Liver (tissue), 8 donors: ENCODE measurements at regions not wholly inside any gene's neighbourhood (a gene's known extent, or its start where the extent isn't known, plus 50 kb on each side); places are given as distances from the start of the nearest gene placed in this dataset.

Source experiments
- DNase-seq: peaks from one replicate; pipeline ENCODE4 v3.0.0-alpha.2; 2017; ENCODE audit warnings: low spot score
- H3K27ac ChIP-seq, 2 donors: one replicate each; pipeline ENCODE4 v1.7.0; 2013; ENCODE audit warnings: inconsistent platforms in 2 of 2, low read length in 2 of 2, control low read depth in 1 of 2, low read depth in 1 of 2, mild to moderate bottlenecking in 1 of 2
- H3K27me3 ChIP-seq, 4 donors: one replicate each; pipeline versions ENCODE4 v1.6.1 to v1.7.0; 2013; ENCODE audit warnings: low read length in 3 of 4, inconsistent platforms in 1 of 4, mild to moderate bottlenecking in 1 of 4, moderate library complexity in 1 of 4; ENCODE audit not compliant: control insufficient read depth in 4 of 4, insufficient read depth in 4 of 4
- H3K36me3 ChIP-seq, 4 donors: one replicate each; pipeline versions ENCODE4 v1.6.1 to v1.7.0; 2013; ENCODE audit warnings: low read length in 3 of 4, mild to moderate bottlenecking in 3 of 4, low read depth in 1 of 4, moderate library complexity in 1 of 4; ENCODE audit not compliant: control insufficient read depth in 4 of 4, insufficient read depth in 3 of 4
- H3K4me1 ChIP-seq, 4 donors: one replicate each; pipeline versions ENCODE4 v1.6.1 to v1.7.0; 2013; ENCODE audit warnings: low read length in 3 of 4, mild to moderate bottlenecking in 3 of 4, moderate library complexity in 1 of 4; ENCODE audit not compliant: control insufficient read depth in 4 of 4, insufficient read depth in 4 of 4
- H3K4me3 ChIP-seq, 3 donors: one replicate each; pipeline versions ENCODE4 v1.6.1 to v1.7.0; 2013; ENCODE audit warnings: low read length in 3 of 3, control low read depth in 1 of 3, low read depth in 1 of 3, mild to moderate bottlenecking in 1 of 3
- H3K9ac ChIP-seq, 2 donors: one replicate each; pipeline ENCODE4 v1.7.0; 2013; ENCODE audit warnings: low read length in 2 of 2, mild to moderate bottlenecking in 2 of 2, moderate library complexity in 2 of 2, control low read depth in 1 of 2, low read depth in 1 of 2
- H3K9me3 ChIP-seq, 4 donors: one replicate each; pipeline versions ENCODE4 v1.6.1 to v1.7.0; 2013; ENCODE audit warnings: low read length in 3 of 4; ENCODE audit not compliant: control insufficient read depth in 4 of 4
- EGR1 ChIP-seq, 2 donors: IDR thresholded peaks; 2 replicates each; pipeline ENCODE4 v1.6.1; 2016 to 2018; ENCODE audit warnings: antibody characterized with exemption in 2 of 2, low read depth in 2 of 2
- FOXA1 ChIP-seq: IDR thresholded peaks from 2 replicates; pipeline ENCODE4 v1.6.1; 2016; ENCODE audit warnings: antibody characterized with exemption
- FOXA2 ChIP-seq: IDR thresholded peaks from 2 replicates; pipeline ENCODE4 v1.6.1; 2016; ENCODE audit warnings: antibody characterized with exemption
- HNF4A ChIP-seq, 2 donors: conservative IDR thresholded peaks; 2 replicates each; pipeline ENCODE4 v1.6.1; 2016; ENCODE audit warnings: antibody characterized with exemption in 2 of 2, mild to moderate bottlenecking in 2 of 2
- HNF4G ChIP-seq: IDR thresholded peaks from 2 replicates; pipeline ENCODE4 v1.6.1; 2016; ENCODE audit warnings: antibody characterized with exemption
- JUND ChIP-seq, 2 donors: IDR thresholded peaks; 2 replicates each; pipeline ENCODE4 v1.6.1; 2016; ENCODE audit warnings: antibody characterized with exemption in 2 of 2
- RAD21 ChIP-seq, 2 donors: IDR thresholded peaks; 2 replicates each; pipeline ENCODE4 v1.6.1; 2016; ENCODE audit warnings: antibody characterized with exemption in 2 of 2, mild to moderate bottlenecking in 2 of 2
- SP1 ChIP-seq: IDR thresholded peaks from 2 replicates; pipeline ENCODE4 v1.6.1; 2018; ENCODE audit warnings: antibody characterized with exemption, mild to moderate bottlenecking
- TAF1 ChIP-seq: conservative IDR thresholded peaks from 2 replicates; pipeline ENCODE4 v1.6.1; 2016; ENCODE audit warnings: antibody characterized with exemption, mild to moderate bottlenecking
- YY1 ChIP-seq: IDR thresholded peaks from 2 replicates; pipeline ENCODE4 v1.6.1; 2016; ENCODE audit warnings: antibody characterized with exemption, mild to moderate bottlenecking
- WGBS: extraction: QIAGEN DNeasy Blood & Tissue Kit; methylation state at CpG from one replicate; pipeline ENCODE4 v1.1.7; 2013; 5-methylcytosine and 5-hydroxymethylcytosine counted together
- TF ChIP-seq, protein P1 (sequence below): fragments of 150-350 bp; IDR thresholded peaks from 2 replicates; pipeline ENCODE4 v1.5.1; 2017; ENCODE audit warnings: improper control_type of control experiment, low read depth, low read length; ENCODE audit not compliant: missing input control
- TF ChIP-seq, protein P2 (sequence below): IDR thresholded peaks from 2 replicates; pipeline ENCODE4 v1.6.1; 2016; ENCODE audit warnings: antibody characterized with exemption
- TF ChIP-seq, protein P3 (sequence below): IDR thresholded peaks from 2 replicates; pipeline ENCODE4 v1.6.1; 2016; ENCODE audit warnings: antibody characterized with exemption
- TF ChIP-seq, protein P4 (sequence below): IDR thresholded peaks from 2 replicates; pipeline ENCODE4 v1.6.1; 2016; ENCODE audit warnings: antibody characterized with exemption
- TF ChIP-seq, protein P5 (sequence below): IDR thresholded peaks from 2 replicates; pipeline ENCODE4 v1.6.1; 2016; ENCODE audit warnings: antibody characterized with exemption, mild to moderate bottlenecking
- donor health status: healthy.
- donor health status: healthy.
- donor health status: healthy.
- donor health status: healthy.
- donor health status: healthy.

DNA sequence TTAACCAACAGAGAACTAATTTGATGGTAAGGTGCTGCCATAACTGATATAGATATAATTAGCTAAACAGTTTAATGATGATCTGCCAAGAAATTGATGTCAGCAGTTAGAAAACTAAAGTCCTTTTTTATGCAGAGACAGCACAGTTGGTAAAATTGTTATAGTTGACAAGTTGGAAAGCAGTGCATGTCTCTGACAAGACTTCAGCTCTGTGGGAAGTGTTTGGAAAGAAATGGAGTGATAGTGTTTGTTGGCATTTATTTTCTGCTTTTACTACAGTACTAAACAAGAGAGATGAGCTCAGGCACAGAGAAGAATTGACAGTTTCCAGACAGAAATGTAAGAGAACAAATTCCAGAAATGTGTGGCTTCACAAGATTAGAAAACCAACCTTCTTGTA, 523.5 kb upstream of the BCHE start:
- no peak overlapping the region for H3K27ac ChIP-seq
- H3K4me1 ChIP-seq: no peaks in the 10 kb centered on the region
- no peaks in the 10 kb centered on the region for H3K9me3 ChIP-seq
- no peak overlapping the region for H3K4me3 ChIP-seq
- TF ChIP-seq JUND (IDR thresholded peaks at IDR 0.05) (no peak), HNF4G (no peak), SP1 (no peak), FOXA1 (no peak), HNF4A (conservative IDR thresholded peaks at IDR 0.05) (no peak)
- TF ChIP-seq, protein P1, sequence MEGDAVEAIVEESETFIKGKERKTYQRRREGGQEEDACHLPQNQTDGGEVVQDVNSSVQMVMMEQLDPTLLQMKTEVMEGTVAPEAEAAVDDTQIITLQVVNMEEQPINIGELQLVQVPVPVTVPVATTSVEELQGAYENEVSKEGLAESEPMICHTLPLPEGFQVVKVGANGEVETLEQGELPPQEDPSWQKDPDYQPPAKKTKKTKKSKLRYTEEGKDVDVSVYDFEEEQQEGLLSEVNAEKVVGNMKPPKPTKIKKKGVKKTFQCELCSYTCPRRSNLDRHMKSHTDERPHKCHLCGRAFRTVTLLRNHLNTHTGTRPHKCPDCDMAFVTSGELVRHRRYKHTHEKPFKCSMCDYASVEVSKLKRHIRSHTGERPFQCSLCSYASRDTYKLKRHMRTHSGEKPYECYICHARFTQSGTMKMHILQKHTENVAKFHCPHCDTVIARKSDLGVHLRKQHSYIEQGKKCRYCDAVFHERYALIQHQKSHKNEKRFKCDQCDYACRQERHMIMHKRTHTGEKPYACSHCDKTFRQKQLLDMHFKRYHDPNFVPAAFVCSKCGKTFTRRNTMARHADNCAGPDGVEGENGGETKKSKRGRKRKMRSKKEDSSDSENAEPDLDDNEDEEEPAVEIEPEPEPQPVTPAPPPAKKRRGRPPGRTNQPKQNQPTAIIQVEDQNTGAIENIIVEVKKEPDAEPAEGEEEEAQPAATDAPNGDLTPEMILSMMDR: no peak
- H3K36me3 ChIP-seq: no peaks in the 10 kb centered on the region
- H3K27me3 ChIP-seq: no peaks in the 10 kb centered on the region
- H3K9ac ChIP-seq: no peak overlapping the region
- no peak for DNase-seq

DNA sequence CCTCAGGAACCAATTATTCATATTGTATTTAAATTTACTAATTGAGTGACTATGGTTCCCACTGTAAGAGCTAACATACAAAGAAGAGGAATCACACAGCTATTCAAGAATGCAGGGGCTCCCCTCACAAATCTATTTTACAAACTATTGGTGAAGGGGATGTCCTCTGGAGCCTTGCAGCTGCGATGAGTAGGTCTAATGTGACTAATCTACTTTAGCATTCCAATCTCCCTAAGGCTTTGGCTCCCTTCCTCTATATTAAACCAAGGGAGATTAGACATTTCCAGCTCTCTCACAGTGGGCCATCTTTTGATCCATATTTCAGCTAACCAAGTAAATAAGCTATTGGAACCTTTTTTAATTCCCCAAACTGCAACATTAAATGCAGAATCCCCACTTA, 514.2 kb upstream of the BCHE start:
- Histone ChIP-seq H3K9me3 (peaks cover 0 to 2% (median 0%) of the 10 kb centered on the region in 4 donors), H3K36me3 (no peaks in the 10 kb centered on the region), H3K4me1 (no peaks in the 10 kb centered on the region), H3K9ac (no peak overlapping the region), H3K4me3 (no peak overlapping the region), H3K27me3 (no peaks in the 10 kb centered on the region), H3K27ac (no peak overlapping the region)
- TF ChIP-seq, protein P1: no peak
- TF ChIP-seq FOXA2 (no peak), EGR1 (IDR thresholded peaks at IDR 0.05; ENCODE audit: low read depth in 2 of 2) (no peak), RAD21 (IDR thresholded peaks at IDR 0.05) (no peak)
- TF ChIP-seq, protein P2, sequence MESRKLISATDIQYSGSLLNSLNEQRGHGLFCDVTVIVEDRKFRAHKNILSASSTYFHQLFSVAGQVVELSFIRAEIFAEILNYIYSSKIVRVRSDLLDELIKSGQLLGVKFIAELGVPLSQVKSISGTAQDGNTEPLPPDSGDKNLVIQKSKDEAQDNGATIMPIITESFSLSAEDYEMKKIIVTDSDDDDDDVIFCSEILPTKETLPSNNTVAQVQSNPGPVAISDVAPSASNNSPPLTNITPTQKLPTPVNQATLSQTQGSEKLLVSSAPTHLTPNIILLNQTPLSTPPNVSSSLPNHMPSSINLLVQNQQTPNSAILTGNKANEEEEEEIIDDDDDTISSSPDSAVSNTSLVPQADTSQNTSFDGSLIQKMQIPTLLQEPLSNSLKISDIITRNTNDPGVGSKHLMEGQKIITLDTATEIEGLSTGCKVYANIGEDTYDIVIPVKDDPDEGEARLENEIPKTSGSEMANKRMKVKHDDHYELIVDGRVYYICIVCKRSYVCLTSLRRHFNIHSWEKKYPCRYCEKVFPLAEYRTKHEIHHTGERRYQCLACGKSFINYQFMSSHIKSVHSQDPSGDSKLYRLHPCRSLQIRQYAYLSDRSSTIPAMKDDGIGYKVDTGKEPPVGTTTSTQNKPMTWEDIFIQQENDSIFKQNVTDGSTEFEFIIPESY: no peak
- TF ChIP-seq, protein P3, sequence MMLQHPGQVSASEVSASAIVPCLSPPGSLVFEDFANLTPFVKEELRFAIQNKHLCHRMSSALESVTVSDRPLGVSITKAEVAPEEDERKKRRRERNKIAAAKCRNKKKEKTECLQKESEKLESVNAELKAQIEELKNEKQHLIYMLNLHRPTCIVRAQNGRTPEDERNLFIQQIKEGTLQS: no peak
- 57% methylated on average over 1 of the region's 1 CpG for WGBS
- DNase-seq: no peak

DNA sequence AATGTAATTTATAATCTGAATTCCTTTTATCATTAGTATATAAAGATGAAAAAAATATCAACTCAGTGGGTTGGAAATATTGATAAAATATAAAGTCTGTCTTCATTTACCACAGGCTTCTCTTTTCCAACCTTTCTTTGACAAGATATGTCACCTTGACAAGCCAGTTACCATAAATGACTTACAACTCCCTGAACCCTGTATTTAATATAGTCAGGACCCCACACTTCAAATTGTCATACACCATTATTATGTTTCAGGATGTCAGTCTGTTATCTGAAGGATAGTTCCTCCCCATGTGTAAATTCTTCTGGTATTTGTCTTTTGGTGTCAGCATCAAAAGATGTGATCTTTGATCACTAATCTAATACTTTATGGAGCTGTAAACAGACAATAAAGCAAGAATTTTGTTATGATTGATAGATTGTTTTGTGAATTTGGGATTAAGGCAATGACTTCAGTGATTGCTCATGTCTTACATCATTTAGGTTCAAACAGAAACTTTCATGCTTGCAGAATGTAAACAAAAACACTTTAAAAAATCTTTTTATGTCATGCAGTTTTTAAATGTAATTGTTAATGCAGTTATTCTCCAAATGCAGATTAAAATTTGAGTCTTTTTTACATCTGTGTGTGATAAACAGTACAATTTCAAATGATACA, 503.5 kb upstream of the BCHE start:
- no peak overlapping the region for H3K27ac ChIP-seq
- no peaks in the 10 kb centered on the region for H3K4me1 ChIP-seq
- TF ChIP-seq, protein P4, sequence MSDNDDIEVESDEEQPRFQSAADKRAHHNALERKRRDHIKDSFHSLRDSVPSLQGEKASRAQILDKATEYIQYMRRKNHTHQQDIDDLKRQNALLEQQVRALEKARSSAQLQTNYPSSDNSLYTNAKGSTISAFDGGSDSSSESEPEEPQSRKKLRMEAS: no peak
- TF ChIP-seq SP1 (no peak), YY1 (no peak), TAF1 (no peak)
- TF ChIP-seq, protein P5, sequence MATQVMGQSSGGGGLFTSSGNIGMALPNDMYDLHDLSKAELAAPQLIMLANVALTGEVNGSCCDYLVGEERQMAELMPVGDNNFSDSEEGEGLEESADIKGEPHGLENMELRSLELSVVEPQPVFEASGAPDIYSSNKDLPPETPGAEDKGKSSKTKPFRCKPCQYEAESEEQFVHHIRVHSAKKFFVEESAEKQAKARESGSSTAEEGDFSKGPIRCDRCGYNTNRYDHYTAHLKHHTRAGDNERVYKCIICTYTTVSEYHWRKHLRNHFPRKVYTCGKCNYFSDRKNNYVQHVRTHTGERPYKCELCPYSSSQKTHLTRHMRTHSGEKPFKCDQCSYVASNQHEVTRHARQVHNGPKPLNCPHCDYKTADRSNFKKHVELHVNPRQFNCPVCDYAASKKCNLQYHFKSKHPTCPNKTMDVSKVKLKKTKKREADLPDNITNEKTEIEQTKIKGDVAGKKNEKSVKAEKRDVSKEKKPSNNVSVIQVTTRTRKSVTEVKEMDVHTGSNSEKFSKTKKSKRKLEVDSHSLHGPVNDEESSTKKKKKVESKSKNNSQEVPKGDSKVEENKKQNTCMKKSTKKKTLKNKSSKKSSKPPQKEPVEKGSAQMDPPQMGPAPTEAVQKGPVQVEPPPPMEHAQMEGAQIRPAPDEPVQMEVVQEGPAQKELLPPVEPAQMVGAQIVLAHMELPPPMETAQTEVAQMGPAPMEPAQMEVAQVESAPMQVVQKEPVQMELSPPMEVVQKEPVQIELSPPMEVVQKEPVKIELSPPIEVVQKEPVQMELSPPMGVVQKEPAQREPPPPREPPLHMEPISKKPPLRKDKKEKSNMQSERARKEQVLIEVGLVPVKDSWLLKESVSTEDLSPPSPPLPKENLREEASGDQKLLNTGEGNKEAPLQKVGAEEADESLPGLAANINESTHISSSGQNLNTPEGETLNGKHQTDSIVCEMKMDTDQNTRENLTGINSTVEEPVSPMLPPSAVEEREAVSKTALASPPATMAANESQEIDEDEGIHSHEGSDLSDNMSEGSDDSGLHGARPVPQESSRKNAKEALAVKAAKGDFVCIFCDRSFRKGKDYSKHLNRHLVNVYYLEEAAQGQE: no peak
- no peak overlapping the region for H3K4me3 ChIP-seq
- no peak overlapping the region for H3K9ac ChIP-seq
- H3K36me3 ChIP-seq: no peaks in the 10 kb centered on the region
- H3K9me3 ChIP-seq: no peaks in the 10 kb centered on the region
- H3K27me3 ChIP-seq: no peaks in the 10 kb centered on the region
- DNase-seq: no peak
